ENCODE measurements at regions not wholly inside any gene's neighbourhood (a gene's known extent, or its start where the extent isn't known, plus 50 kb on each side); places are given as distances from the start of the nearest gene placed in this dataset.

DNA sequence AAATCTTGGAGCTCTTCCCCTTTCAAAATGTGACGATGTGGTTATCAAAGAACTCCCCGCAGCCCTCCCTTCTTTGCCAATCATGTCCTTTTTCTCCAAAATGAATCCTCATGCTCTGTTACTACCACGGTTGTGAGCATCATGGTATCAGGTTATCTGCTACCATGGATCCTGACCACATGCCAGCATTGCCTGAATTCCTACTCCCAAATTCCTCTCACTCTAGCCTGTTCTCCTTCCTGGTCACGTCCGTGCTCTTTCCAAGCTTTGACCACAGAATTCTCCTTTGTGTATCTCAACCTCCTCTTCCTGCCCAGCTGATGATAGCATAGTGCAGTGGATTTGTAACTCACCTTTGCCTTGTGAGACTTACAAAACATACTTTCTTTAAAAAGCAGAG is 59.5 kb upstream of the FBXL7 start:
- Histone ChIP-seq H3K4me2 (ENCODE audit: insufficient read depth, low read length, poor library complexity, severe bottlenecking) (no peak overlapping the region), H3K23ac (ENCODE audit: low read depth, low read length, poor library complexity) (no peak overlapping the region), H3K79me1 (ENCODE audit: low read depth, low read length) (no peaks in the 10 kb centered on the region), H3K18ac (ENCODE audit: low read length) (no peak overlapping the region), H3K36me3 (replicated peaks in 1 of 2; ENCODE audit: control insufficient read depth in 2 of 2, insufficient read depth in 2 of 2, low read length in 2 of 2) (no peaks in the 10 kb centered on the region), H3K27ac (replicated peaks; ENCODE audit: low read length) (no peak overlapping the region), H2BK120ac (ENCODE audit: low read depth, low read length) (no peak overlapping the region), H2BK15ac (ENCODE audit: low read length) (no peak overlapping the region), H4K8ac (ENCODE audit: low read depth, low read length) (no peak overlapping the region), H3K4me1 (ENCODE audit: control insufficient read depth in 2 of 2, insufficient read depth in 1 of 2, low read depth in 1 of 2, low read length in 2 of 2) (no peaks in the 10 kb centered on the region), H3K4ac (ENCODE audit: low read length) (no peak overlapping the region), H3K27me3 (ENCODE audit: control insufficient read depth in 3 of 3, insufficient read depth in 3 of 3, low read depth in 1 of 3, low read length in 3 of 3) (no peaks in the 10 kb centered on the region), H4K91ac (ENCODE audit: low read depth, low read length, poor library complexity) (no peak overlapping the region), H2BK5ac (ENCODE audit: low read length) (no peak overlapping the region), H2BK12ac (ENCODE audit: low read length) (no peak overlapping the region), H3K4me3 (ENCODE audit: low read length in 2 of 2) (no peak overlapping the region), H3K14ac (ENCODE audit: low read length) (no peak overlapping the region), H3K9me3 (replicated peaks in 1 of 2; ENCODE audit: control insufficient read depth in 2 of 2, insufficient read depth in 1 of 2, low read depth in 1 of 2, low read length in 2 of 2) (no peaks in the 10 kb centered on the region), H2AK5ac (ENCODE audit: low read depth, low read length) (no peak overlapping the region), H2AFZ (ENCODE audit: low read length) (no peak overlapping the region), H3K9ac (ENCODE audit: low read depth, low read length, poor library complexity) (no peak overlapping the region)
- no CpG with 5 or more reads among the region's 5 CpGs for WGBS, 2 donors (ENCODE audit: extremely low coverage in 2 of 2, insufficient read length in 2 of 2, insufficient replicate concordance in 1 of 2)
- no peak for DNase-seq (ENCODE audit: low spot score)

DNA sequence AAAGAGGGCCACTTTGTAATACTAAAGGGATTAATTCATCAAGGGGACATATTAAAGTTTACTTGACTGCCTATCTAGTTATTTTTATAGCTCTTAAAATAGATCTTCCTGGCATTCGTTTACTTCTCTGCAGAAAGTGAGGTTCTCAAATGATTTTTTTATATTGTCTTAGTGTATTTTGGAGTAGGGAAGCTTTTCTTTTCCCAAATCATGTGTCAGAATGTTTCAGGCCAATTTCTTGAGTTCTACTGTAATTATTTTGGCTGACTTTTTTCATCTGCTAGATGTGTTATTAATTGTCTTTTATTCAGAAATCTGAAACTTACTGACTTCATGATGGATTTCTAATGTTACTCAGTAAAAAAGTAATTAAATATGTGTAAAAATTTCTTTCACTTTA is 60.2 kb upstream of the FBXL7 start:
- Histone ChIP-seq H2BK5ac (ENCODE audit: low read length) (no peak overlapping the region), H3K18ac (ENCODE audit: low read length) (no peak overlapping the region), H3K14ac (ENCODE audit: low read length) (no peak overlapping the region), H3K36me3 (replicated peaks in 1 of 2; ENCODE audit: control insufficient read depth in 2 of 2, insufficient read depth in 2 of 2, low read length in 2 of 2) (no peaks in the 10 kb centered on the region), H3K27me3 (ENCODE audit: control insufficient read depth in 3 of 3, insufficient read depth in 3 of 3, low read depth in 1 of 3, low read length in 3 of 3) (no peaks in the 10 kb centered on the region), H2BK12ac (ENCODE audit: low read length) (no peak overlapping the region), H3K27ac (replicated peaks; ENCODE audit: low read length) (no peak overlapping the region), H3K4me3 (ENCODE audit: low read length in 2 of 2) (no peak overlapping the region), H3K4ac (ENCODE audit: low read length) (no peak overlapping the region), H3K9ac (ENCODE audit: low read depth, low read length, poor library complexity) (no peak overlapping the region), H4K91ac (ENCODE audit: low read depth, low read length, poor library complexity) (no peak overlapping the region), H2BK120ac (ENCODE audit: low read depth, low read length) (no peak overlapping the region), H3K9me3 (replicated peaks in 1 of 2; ENCODE audit: control insufficient read depth in 2 of 2, insufficient read depth in 1 of 2, low read depth in 1 of 2, low read length in 2 of 2) (no peaks in the 10 kb centered on the region), H3K4me2 (ENCODE audit: insufficient read depth, low read length, poor library complexity, severe bottlenecking) (no peak overlapping the region), H4K8ac (ENCODE audit: low read depth, low read length) (no peak overlapping the region), H2AFZ (ENCODE audit: low read length) (no peak overlapping the region), H3K23ac (ENCODE audit: low read depth, low read length, poor library complexity) (no peak overlapping the region), H2BK15ac (ENCODE audit: low read length) (no peak overlapping the region), H3K79me1 (ENCODE audit: low read depth, low read length) (no peaks in the 10 kb centered on the region), H3K4me1 (ENCODE audit: control insufficient read depth in 2 of 2, insufficient read depth in 1 of 2, low read depth in 1 of 2, low read length in 2 of 2) (no peaks in the 10 kb centered on the region), H2AK5ac (ENCODE audit: low read depth, low read length) (no peak overlapping the region)
- no peak for DNase-seq (ENCODE audit: low spot score)
- no CpG with 5 or more reads among the region's 1 CpG for WGBS, 2 donors (ENCODE audit: extremely low coverage in 2 of 2, insufficient read length in 2 of 2, insufficient replicate concordance in 1 of 2)

DNA sequence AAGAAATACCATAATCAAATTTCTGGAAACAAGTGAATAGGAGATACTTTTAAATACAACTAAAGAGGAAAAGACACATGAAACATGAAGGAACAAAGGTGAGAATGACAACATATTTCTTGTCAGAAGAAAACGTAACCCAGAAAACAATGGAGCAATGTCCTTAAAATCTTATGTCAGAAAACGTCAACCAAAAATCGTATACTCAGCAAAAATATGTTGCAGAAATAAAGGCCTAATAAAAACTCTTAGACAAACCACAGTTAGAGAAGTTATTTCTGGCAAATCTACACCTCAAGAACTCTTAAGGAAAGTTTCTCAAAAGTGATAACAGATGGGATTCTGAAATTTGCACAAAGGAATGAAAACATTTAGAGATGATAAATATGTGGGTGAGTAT is 66.3 kb upstream of the FBXL7 start:
- Histone ChIP-seq H3K36me3 (replicated peaks in 1 of 2; ENCODE audit: control insufficient read depth in 2 of 2, insufficient read depth in 2 of 2, low read length in 2 of 2) (no peaks in the 10 kb centered on the region), H2BK12ac (ENCODE audit: low read length) (no peak overlapping the region), H3K9me3 (replicated peaks in 1 of 2; ENCODE audit: control insufficient read depth in 2 of 2, insufficient read depth in 1 of 2, low read depth in 1 of 2, low read length in 2 of 2) (no peaks in the 10 kb centered on the region), H3K4ac (ENCODE audit: low read length) (no peak overlapping the region), H3K27ac (replicated peaks; ENCODE audit: low read length) (no peak overlapping the region), H2BK15ac (ENCODE audit: low read length) (no peak overlapping the region), H3K27me3 (ENCODE audit: control insufficient read depth in 3 of 3, insufficient read depth in 3 of 3, low read depth in 1 of 3, low read length in 3 of 3) (no peaks in the 10 kb centered on the region), H2AK5ac (ENCODE audit: low read depth, low read length) (no peak overlapping the region), H2BK120ac (ENCODE audit: low read depth, low read length) (no peak overlapping the region), H3K9ac (ENCODE audit: low read depth, low read length, poor library complexity) (no peak overlapping the region), H4K91ac (ENCODE audit: low read depth, low read length, poor library complexity) (no peak overlapping the region), H3K18ac (ENCODE audit: low read length) (no peak overlapping the region), H3K4me3 (ENCODE audit: low read length in 2 of 2) (no peak overlapping the region), H2AFZ (ENCODE audit: low read length) (no peak overlapping the region), H3K23ac (ENCODE audit: low read depth, low read length, poor library complexity) (no peak overlapping the region), H4K8ac (ENCODE audit: low read depth, low read length) (no peak overlapping the region), H3K14ac (ENCODE audit: low read length) (no peak overlapping the region), H3K79me1 (ENCODE audit: low read depth, low read length) (no peaks in the 10 kb centered on the region), H2BK5ac (ENCODE audit: low read length) (no peak overlapping the region), H3K4me2 (ENCODE audit: insufficient read depth, low read length, poor library complexity, severe bottlenecking) (no peak overlapping the region), H3K4me1 (ENCODE audit: control insufficient read depth in 2 of 2, insufficient read depth in 1 of 2, low read depth in 1 of 2, low read length in 2 of 2) (no peaks in the 10 kb centered on the region)
- no CpG with 5 or more reads among the region's 3 CpGs for WGBS, 2 donors (ENCODE audit: extremely low coverage in 2 of 2, insufficient read length in 2 of 2, insufficient replicate concordance in 1 of 2)
- DNase-seq (ENCODE audit: low spot score): no peak

DNA sequence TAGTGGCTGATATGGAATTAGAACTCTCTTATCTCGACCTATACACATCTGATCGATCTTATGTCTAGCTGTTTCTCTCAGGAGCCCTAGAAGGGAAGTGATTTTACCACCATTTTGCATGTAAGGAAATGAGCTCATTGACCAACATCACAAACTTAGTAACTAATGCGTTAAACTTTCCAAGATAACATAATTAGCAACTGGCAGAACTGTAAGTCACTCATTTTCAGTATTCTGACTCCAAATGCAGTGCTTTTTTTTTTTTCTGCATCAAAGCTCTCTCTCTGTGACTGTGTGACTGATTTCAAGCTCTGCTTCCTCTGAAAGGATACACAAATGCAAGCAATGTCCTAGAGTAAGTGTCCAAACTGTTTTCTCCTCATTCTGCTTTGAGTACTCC is 68.1 kb upstream of the FBXL7 start:
- no peak for DNase-seq (ENCODE audit: low spot score)
- Histone ChIP-seq H3K14ac (ENCODE audit: low read length) (no peak overlapping the region), H3K4me2 (ENCODE audit: insufficient read depth, low read length, poor library complexity, severe bottlenecking) (no peak overlapping the region), H3K4me1 (ENCODE audit: control insufficient read depth in 2 of 2, insufficient read depth in 1 of 2, low read depth in 1 of 2, low read length in 2 of 2) (no peaks in the 10 kb centered on the region), H3K27ac (replicated peaks; ENCODE audit: low read length) (no peak overlapping the region), H2BK120ac (ENCODE audit: low read depth, low read length) (no peak overlapping the region), H4K8ac (ENCODE audit: low read depth, low read length) (no peak overlapping the region), H3K9me3 (replicated peaks in 1 of 2; ENCODE audit: control insufficient read depth in 2 of 2, insufficient read depth in 1 of 2, low read depth in 1 of 2, low read length in 2 of 2) (no peaks in the 10 kb centered on the region), H2AFZ (ENCODE audit: low read length) (no peak overlapping the region), H4K91ac (ENCODE audit: low read depth, low read length, poor library complexity) (no peak overlapping the region), H3K4ac (ENCODE audit: low read length) (no peak overlapping the region), H3K27me3 (ENCODE audit: control insufficient read depth in 3 of 3, insufficient read depth in 3 of 3, low read depth in 1 of 3, low read length in 3 of 3) (no peaks in the 10 kb centered on the region), H3K36me3 (replicated peaks in 1 of 2; ENCODE audit: control insufficient read depth in 2 of 2, insufficient read depth in 2 of 2, low read length in 2 of 2) (no peaks in the 10 kb centered on the region), H2BK12ac (ENCODE audit: low read length) (no peak overlapping the region), H3K23ac (ENCODE audit: low read depth, low read length, poor library complexity) (no peak overlapping the region), H2AK5ac (ENCODE audit: low read depth, low read length) (no peak overlapping the region), H3K9ac (ENCODE audit: low read depth, low read length, poor library complexity) (no peak overlapping the region), H3K4me3 (ENCODE audit: low read length in 2 of 2) (no peak overlapping the region), H3K79me1 (ENCODE audit: low read depth, low read length) (no peaks in the 10 kb centered on the region), H2BK5ac (ENCODE audit: low read length) (no peak overlapping the region), H3K18ac (ENCODE audit: low read length) (no peak overlapping the region), H2BK15ac (ENCODE audit: low read length) (no peak overlapping the region)
- WGBS, 2 donors (ENCODE audit: extremely low coverage in 2 of 2, insufficient read length in 2 of 2, insufficient replicate concordance in 1 of 2): no CpG with 5 or more reads among the region's 3 CpGs

Data from neuronal stem cell (in vitro differentiated cells).